MM.1S (cell line): ENCODE measurements at regions not wholly inside any gene's neighbourhood (a gene's known extent, or its start where the extent isn't known, plus 50 kb on each side); places are given as distances from the start of the nearest gene placed in this dataset.

Experiments
- EZH2 ChIP-seq: fragments of 300-600 bp; sonication (generic); optimal IDR thresholded peaks from 2 replicates; pipeline ENCODE3; 2017; ENCODE audit warnings: low read depth, mild to moderate bottlenecking, antibody characterized with exemption, low read length, mixed read lengths
- TF ChIP-seq, protein P1 (sequence below): fragments of 300-600 bp; sonication (generic); IDR thresholded peaks from 2 replicates; pipeline ENCODE4 v1.5.1; 2016; ENCODE audit warnings: antibody characterized with exemption, low read length, mixed read lengths

DNA sequence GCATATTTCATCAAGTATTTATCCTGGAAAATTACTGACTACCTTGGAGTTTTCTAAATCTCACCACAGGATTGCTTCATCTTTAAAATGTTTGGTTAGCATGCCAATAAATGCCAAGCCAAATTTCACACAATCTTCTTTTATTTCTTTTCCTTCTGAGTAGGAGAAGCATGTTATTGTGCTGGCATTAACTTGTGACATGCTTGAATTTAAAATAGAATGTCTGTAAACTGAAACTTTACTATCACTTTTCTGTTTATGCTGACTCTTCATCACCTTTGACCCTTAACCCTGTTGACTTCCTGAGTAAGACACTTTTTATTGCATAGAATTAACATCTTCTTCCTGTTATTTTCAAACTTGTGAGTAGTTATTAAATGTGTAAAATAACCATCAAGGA is 56.2 kb upstream of the LRRTM4 start:
- TF ChIP-seq, protein P1, sequence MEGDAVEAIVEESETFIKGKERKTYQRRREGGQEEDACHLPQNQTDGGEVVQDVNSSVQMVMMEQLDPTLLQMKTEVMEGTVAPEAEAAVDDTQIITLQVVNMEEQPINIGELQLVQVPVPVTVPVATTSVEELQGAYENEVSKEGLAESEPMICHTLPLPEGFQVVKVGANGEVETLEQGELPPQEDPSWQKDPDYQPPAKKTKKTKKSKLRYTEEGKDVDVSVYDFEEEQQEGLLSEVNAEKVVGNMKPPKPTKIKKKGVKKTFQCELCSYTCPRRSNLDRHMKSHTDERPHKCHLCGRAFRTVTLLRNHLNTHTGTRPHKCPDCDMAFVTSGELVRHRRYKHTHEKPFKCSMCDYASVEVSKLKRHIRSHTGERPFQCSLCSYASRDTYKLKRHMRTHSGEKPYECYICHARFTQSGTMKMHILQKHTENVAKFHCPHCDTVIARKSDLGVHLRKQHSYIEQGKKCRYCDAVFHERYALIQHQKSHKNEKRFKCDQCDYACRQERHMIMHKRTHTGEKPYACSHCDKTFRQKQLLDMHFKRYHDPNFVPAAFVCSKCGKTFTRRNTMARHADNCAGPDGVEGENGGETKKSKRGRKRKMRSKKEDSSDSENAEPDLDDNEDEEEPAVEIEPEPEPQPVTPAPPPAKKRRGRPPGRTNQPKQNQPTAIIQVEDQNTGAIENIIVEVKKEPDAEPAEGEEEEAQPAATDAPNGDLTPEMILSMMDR = no peak
- no peak for TF ChIP-seq EZH2
